Prostate gland (tissue), 2 donors: ENCODE measurements at regions not wholly inside any gene's neighbourhood (a gene's known extent, or its start where the extent isn't known, plus 50 kb on each side); places are given as distances from the start of the nearest gene placed in this dataset.
"Not testable (repeated sequence)": the region's sequence is repeated elsewhere in the genome, so short reads cannot be mapped to it uniquely, and the experiment has no call there.

Source experiments
- DNase-seq: peaks from one replicate; pipeline ENCODE4 v3.0.0-alpha.2; 2019; ENCODE audit warnings: low spot score
- H3K27ac ChIP-seq, 2 donors: fragments of 200-600 bp; sonication (generic); 2 replicates each; pipeline ENCODE4 v1.5.1; 2017 to 2019
- H3K27me3 ChIP-seq: fragments of 200-600 bp; sonication (generic); replicated peaks from 2 replicates; pipeline ENCODE4 v1.5.1; 2019; ENCODE audit not compliant: insufficient read depth
- H3K36me3 ChIP-seq, 2 donors: fragments of 200-600 bp; sonication (generic); 1 replicate in 1 of 2; 2 replicates in 1 of 2; pipeline versions ENCODE4 v1.5.1 to v1.8.1; 2017 to 2019
- H3K4me1 ChIP-seq: fragments of 200-600 bp; sonication (generic); replicated peaks from 2 replicates; pipeline ENCODE4 v1.5.1; 2019
- H3K4me3 ChIP-seq, 2 donors: fragments of 200-600 bp; sonication (generic); 2 replicates each; pipeline ENCODE4 v1.5.1; 2017 to 2019
- H3K9me3 ChIP-seq: fragments of 200-600 bp; sonication (generic); 2 replicates; pipeline ENCODE4 v1.5.1; 2017
- POLR2A ChIP-seq: fragments of 450-650 bp; IDR thresholded peaks from one replicate; pipeline ENCODE4 v1.6.1; 2016; ENCODE audit warnings: antibody characterized with exemption, mild to moderate bottlenecking
- POLR2AphosphoS5 ChIP-seq: sonication (generic); formaldehyde crosslinking; IDR thresholded peaks from one replicate; pipeline ENCODE4 v1.6.1; 2017; ENCODE audit warnings: antibody characterized with exemption
- WGBS: methylation state at CpG from one replicate; pipeline ENCODE4 v1.1.5; 2018; 5-methylcytosine and 5-hydroxymethylcytosine counted together
- intact Hi-C: fragments of 100-400 bp; cut with DNase I; formaldehyde crosslinking; loops from one replicate; pipeline ENCODE4 v1.14.2; 2022
- TF ChIP-seq, protein P1 (sequence below), 4 experiments: fragments of 200-600 bp in 2 of 4; fragments of 450-650 bp in 2 of 4; sonication (generic) in 2 of 4; IDR thresholded peaks; 1 replicate in 3 of 4; 2 replicates in 1 of 4; pipeline ENCODE4 v1.5.1; 2016 to 2019; ENCODE audit warnings: antibody characterized with exemption in 4 of 4, mild to moderate bottlenecking in 2 of 4, moderate library complexity in 2 of 4

DNA sequence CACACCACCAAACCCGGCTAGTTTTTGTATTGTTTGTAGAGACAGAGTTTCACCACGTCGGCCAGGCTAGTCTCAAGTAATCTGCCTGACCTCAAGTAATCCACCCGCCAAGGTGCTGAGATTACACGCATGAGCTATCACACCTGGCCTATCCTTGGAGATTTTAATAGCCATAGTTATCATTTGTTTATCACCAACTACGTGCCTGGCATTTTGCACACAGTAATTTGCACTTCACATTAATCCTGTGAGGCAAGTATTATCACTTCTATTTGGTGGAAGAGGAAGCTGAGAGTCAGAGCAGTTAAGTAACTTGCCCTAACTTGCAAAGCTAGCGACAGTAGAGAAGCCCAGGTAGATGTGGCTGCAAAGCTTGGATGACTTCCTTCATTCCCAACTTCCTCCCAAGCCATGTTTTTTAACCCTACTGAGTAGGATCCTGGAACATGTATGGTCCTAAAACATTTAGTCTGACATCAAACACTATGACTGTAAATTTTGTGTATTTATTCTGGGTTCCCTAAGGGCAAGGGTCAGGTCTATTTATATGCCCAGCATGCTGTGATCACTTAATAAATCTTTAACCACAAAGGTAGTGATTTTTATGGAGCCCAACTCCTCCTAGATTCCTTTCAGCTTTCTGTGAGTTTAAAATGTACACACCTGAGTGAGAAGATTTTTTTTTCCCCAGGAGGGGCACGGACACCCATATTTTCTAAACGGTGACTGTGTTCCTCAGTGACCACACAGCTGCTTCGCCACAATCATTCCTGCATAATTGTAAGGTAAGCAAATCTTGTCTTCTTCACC lies 100.2 kb upstream of the RAI14 start:
- H3K4me3 ChIP-seq, result no peak overlapping the region
- intact Hi-C loops, result no loop called here
- DNase-seq, result no peak
- no peaks in the 10 kb centered on the region for H3K4me1 ChIP-seq
- H3K27ac ChIP-seq, result no peak overlapping the region
- TF ChIP-seq POLR2A (no peak), POLR2AphosphoS5 (no peak)
- TF ChIP-seq, protein P1, sequence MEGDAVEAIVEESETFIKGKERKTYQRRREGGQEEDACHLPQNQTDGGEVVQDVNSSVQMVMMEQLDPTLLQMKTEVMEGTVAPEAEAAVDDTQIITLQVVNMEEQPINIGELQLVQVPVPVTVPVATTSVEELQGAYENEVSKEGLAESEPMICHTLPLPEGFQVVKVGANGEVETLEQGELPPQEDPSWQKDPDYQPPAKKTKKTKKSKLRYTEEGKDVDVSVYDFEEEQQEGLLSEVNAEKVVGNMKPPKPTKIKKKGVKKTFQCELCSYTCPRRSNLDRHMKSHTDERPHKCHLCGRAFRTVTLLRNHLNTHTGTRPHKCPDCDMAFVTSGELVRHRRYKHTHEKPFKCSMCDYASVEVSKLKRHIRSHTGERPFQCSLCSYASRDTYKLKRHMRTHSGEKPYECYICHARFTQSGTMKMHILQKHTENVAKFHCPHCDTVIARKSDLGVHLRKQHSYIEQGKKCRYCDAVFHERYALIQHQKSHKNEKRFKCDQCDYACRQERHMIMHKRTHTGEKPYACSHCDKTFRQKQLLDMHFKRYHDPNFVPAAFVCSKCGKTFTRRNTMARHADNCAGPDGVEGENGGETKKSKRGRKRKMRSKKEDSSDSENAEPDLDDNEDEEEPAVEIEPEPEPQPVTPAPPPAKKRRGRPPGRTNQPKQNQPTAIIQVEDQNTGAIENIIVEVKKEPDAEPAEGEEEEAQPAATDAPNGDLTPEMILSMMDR (IDR thresholded peaks at IDR 0.05), result no peak
- no peaks in the 10 kb centered on the region for H3K9me3 ChIP-seq
- H3K27me3 ChIP-seq, result no peaks in the 10 kb centered on the region
- WGBS, result 40% methylated on average over 10 of the region's 10 CpGs
- no peaks in the 10 kb centered on the region for H3K36me3 ChIP-seq

DNA sequence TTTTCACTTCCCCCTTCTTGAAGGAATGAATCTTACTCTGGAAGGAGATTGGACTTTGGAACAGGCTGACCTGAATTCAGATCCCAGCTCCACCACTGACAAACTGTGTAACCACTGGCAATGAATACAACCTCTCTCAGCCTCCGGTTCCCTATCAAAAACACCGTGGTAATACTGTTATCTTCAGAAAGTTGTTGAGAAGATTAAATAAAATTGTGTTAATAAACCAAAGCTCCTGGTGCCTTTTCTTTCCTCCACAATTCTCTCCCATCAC lies 99.7 kb upstream of the RAI14 start:
- 82% methylated on average over 2 of the region's 2 CpGs for WGBS
- Histone ChIP-seq H3K27me3 (no peaks in the 10 kb centered on the region), H3K4me1 (no peaks in the 10 kb centered on the region), H3K27ac (no peak overlapping the region), H3K4me3 (no peak overlapping the region), H3K9me3 (no peaks in the 10 kb centered on the region), H3K36me3 (no peaks in the 10 kb centered on the region)
- TF ChIP-seq POLR2AphosphoS5 (no peak), POLR2A (no peak)
- TF ChIP-seq, protein P1 (IDR thresholded peaks at IDR 0.05), result no peak
- DNase-seq, result no peak
- intact Hi-C loops, result no loop called here

DNA sequence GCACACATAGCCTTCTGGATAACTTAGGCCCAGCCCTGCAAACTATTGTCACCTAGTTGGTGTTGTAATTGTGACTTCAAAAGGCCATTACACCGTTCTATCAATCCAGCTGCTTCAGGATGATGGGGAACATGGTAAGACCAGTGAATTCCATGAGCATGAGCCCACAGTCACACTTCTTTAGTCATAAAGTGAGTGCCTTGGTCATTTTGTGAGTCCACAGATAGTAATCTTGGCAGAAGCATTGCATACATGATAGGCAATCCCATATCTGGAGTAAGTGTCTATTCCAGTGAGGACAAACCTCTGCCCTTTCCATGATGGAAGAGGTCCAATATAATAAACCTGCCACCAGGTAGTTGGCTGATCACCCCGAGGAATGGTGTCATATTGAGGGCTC lies 94.5 kb upstream of the RAI14 start:
- H3K9me3 ChIP-seq, intact Hi-C loops, H3K36me3 ChIP-seq, H3K27me3 ChIP-seq, H3K4me3 ChIP-seq, DNase-seq, H3K4me1 ChIP-seq, H3K27ac ChIP-seq: not testable (repeated sequence)
- WGBS, result 82% methylated on average over 2 of the region's 2 CpGs

DNA sequence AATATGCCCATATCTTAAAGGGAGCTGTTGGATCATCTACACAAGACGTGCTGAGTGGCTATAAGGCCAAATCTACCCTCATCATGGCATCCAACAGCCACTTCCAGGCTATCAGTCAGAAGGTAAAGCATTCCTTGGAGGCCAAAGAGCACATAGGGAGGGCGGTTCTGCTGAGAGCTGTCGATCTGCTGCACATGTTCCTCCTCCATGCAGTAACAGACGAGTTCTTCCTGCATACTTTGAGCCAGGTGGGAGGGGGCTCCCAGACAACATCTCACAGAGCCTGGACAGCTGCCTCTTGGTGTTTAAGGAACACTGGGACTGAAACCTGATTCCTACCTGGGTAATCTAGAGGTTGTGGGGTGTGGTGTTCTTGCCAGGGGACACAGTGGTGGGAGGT lies 93.3 kb upstream of the RAI14 start:
- 66% methylated on average over 4 of the region's 4 CpGs for WGBS
- Histone ChIP-seq H3K27me3 (no peaks in the 10 kb centered on the region), H3K4me3 (no peak overlapping the region), H3K4me1 (no peaks in the 10 kb centered on the region), H3K9me3 (no peaks in the 10 kb centered on the region), H3K36me3 (no peaks in the 10 kb centered on the region), H3K27ac (no peak overlapping the region)
- DNase-seq, result no peak
- TF ChIP-seq POLR2A, result no peak
- intact Hi-C loops, result no loop called here

DNA sequence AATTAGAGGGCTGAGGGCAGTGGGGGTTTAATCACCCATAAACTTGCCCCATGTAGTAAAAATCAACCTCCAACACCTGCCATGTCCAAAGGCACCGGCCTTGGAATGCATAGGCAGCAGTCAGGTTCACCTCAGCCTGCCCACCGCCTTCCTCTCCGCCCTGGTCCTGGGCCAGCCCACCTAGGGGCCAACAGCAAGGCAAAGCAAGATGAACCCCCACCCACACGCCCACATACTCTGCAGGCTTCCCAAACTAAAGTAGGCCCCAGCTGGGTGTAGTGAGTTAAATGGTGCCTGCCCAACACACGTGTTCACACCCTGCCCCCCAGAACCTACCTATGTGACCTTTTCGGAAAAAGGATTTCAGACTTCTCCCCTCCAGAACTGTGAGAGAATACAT lies 92.9 kb upstream of the RAI14 start:
- H3K9me3 ChIP-seq, result no peaks in the 10 kb centered on the region
- no peaks in the 10 kb centered on the region for H3K36me3 ChIP-seq
- no peak overlapping the region for H3K4me3 ChIP-seq
- WGBS, result 90% methylated on average over 6 of the region's 6 CpGs
- no peaks in the 10 kb centered on the region for H3K4me1 ChIP-seq
- no peak for DNase-seq
- intact Hi-C loops, result no loop called here
- TF ChIP-seq POLR2A (no peak), POLR2AphosphoS5 (no peak)
- TF ChIP-seq, protein P1 (IDR thresholded peaks at IDR 0.05), result no peak
- no peak overlapping the region for H3K27ac ChIP-seq
- no peaks in the 10 kb centered on the region for H3K27me3 ChIP-seq

DNA sequence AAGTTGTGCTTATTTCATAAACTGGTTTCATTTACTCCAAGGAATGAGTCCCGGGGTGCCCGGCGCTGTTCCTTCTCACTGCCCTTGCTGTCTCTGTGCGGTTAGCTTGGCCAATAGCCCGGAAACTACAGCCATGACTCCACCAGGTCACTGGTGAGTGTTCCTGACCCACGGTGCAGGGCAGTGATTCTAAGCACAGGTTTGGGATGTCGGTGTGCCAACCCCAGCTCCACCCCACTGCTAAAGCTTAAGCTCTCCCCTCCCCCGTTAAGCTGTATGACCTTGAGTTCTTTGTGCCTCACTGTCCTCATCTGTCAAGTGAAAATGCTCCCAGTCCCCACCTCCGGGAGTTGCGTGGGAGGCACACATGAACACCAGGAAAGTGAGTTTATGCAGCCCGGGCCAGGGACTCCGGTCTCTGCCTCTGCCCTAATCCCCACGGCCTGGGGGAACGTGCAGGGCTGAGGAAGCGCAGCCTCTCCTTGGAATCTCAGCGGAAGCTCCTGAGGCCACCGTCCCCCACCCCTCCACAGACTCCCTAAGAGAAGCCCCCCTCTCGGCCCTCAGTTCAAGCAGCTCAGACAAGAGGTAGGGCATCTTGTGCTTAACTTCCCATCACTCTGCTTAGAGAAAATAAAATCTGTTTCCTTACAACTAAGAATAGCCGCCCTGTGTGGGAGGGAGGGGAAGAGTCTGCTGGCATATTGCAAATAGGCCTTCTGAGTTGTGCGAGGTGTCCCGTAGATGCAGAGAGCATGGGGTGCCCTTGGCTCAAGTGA lies 92.0 kb upstream of the RAI14 start:
- no peak overlapping the region for H3K4me3 ChIP-seq

More for the DNA sequence above, 92.0 kb upstream of the RAI14 start:
- WGBS, result 75% methylated on average over 21 of the region's 21 CpGs
- H3K9me3 ChIP-seq, result no peaks in the 10 kb centered on the region
- no peak for TF ChIP-seq POLR2A
- TF ChIP-seq, protein P1 (IDR thresholded peaks at IDR 0.05), result no peak
- TF ChIP-seq POLR2AphosphoS5, result no peak
- H3K4me1 ChIP-seq, result no peaks in the 10 kb centered on the region
- intact Hi-C loops, result no loop called here
- H3K27ac ChIP-seq, result no peak overlapping the region
- no peaks in the 10 kb centered on the region for H3K27me3 ChIP-seq
- no peak for DNase-seq
- H3K36me3 ChIP-seq, result no peaks in the 10 kb centered on the region
